ENCODE measurements at regions not wholly inside any gene's neighbourhood (a gene's known extent, or its start where the extent isn't known, plus 50 kb on each side); places are given as distances from the start of the nearest gene placed in this dataset.

- TF ChIP-seq EZH2 (IDR thresholded peaks at IDR 0.05) (no peak), POLR2AphosphoS5 (IDR thresholded peaks at IDR 0.05; ENCODE audit: borderline replicate concordance, low read depth, low read length) (no peak), FOXP2 (optimal IDR thresholded peaks at IDR 0.05; ENCODE audit: control extremely low read depth, extremely low read length, insufficient read depth) (no peak)
Observed at GRCh38 chr12:67504026-67504425, 144.5 kb upstream of the DYRK2 start.

Measured in SK-N-MC (cell line).